ENCODE measurements at regions not wholly inside any gene's neighbourhood (a gene's known extent, or its start where the extent isn't known, plus 50 kb on each side); places are given as distances from the start of the nearest gene placed in this dataset.

- peaks cover 6% of the 10 kb centered on the region for H3K4me1 ChIP-seq
- H2AFZ ChIP-seq = peak overlapping the region; percentile 50
- TF ChIP-seq, protein P1, sequence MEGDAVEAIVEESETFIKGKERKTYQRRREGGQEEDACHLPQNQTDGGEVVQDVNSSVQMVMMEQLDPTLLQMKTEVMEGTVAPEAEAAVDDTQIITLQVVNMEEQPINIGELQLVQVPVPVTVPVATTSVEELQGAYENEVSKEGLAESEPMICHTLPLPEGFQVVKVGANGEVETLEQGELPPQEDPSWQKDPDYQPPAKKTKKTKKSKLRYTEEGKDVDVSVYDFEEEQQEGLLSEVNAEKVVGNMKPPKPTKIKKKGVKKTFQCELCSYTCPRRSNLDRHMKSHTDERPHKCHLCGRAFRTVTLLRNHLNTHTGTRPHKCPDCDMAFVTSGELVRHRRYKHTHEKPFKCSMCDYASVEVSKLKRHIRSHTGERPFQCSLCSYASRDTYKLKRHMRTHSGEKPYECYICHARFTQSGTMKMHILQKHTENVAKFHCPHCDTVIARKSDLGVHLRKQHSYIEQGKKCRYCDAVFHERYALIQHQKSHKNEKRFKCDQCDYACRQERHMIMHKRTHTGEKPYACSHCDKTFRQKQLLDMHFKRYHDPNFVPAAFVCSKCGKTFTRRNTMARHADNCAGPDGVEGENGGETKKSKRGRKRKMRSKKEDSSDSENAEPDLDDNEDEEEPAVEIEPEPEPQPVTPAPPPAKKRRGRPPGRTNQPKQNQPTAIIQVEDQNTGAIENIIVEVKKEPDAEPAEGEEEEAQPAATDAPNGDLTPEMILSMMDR (IDR thresholded peaks at IDR 0.05) = no peak
- no peaks in the 10 kb centered on the region for H3K36me3 ChIP-seq (ENCODE audit: control insufficient read depth, insufficient read depth, low read length)
- no peak overlapping the region for H3K4me3 ChIP-seq (ENCODE audit: low read depth, low read length)
- no peaks in the 10 kb centered on the region for H3K27me3 ChIP-seq (ENCODE audit: control insufficient read depth, insufficient read depth, low read length)
- no peaks in the 10 kb centered on the region for H3K9me3 ChIP-seq (ENCODE audit: control insufficient read depth, low read length)
- no peak overlapping the region for H3K4me2 ChIP-seq (ENCODE audit: low read length)
- H3K27ac ChIP-seq = no peak overlapping the region
- H3K79me2 ChIP-seq = no peaks in the 10 kb centered on the region
- H3K9ac ChIP-seq = no peak overlapping the region
Observed at GRCh38 chr17:36752096-36752888, 150.9 kb downstream of the MRM1 start.

DNA sequence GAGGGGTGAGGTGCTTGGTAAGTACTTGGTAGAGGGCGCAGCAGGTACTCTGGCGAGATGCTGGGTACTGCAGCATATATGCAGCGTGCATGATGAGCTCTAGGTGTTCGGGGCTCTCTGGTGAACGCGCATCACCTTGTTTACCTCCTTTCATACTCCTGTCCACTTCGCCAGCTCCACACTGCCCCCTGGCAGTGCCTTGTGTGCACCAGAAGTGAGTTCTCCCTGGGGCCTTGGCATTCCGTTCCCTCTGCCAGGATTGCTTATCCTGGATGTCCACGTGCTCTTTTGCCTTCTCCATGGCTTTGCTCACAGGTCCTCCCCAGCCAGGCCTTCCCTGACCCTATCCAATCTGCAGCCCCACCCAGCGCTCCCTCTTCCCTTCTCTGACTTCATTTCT, 154.2 kb downstream of the MRM1 start:
- no peak overlapping the region for H3K4me2 ChIP-seq (ENCODE audit: low read length)
- H2AFZ ChIP-seq = no peak overlapping the region
- H3K36me3 ChIP-seq (ENCODE audit: control insufficient read depth, insufficient read depth, low read length) = no peaks in the 10 kb centered on the region
- peaks cover 6% of the 10 kb centered on the region for H3K4me1 ChIP-seq
- H3K27me3 ChIP-seq (ENCODE audit: control insufficient read depth, insufficient read depth, low read length) = no peaks in the 10 kb centered on the region
- TF ChIP-seq, protein P1 (IDR thresholded peaks at IDR 0.05) = peak; percentile 60
- H3K79me2 ChIP-seq = no peaks in the 10 kb centered on the region
- no peak overlapping the region for H3K4me3 ChIP-seq (ENCODE audit: low read depth, low read length)
- no peaks in the 10 kb centered on the region for H3K9me3 ChIP-seq (ENCODE audit: control insufficient read depth, low read length)
- no peak overlapping the region for H3K27ac ChIP-seq
- no peak overlapping the region for H3K9ac ChIP-seq

- Histone ChIP-seq H3K4me2 (ENCODE audit: low read length) (no peak overlapping the region), H3K27ac (no peak overlapping the region), H3K79me2 (no peaks in the 10 kb centered on the region), H3K4me3 (ENCODE audit: low read depth, low read length) (no peak overlapping the region), H3K4me1 (peaks cover 6% of the 10 kb centered on the region), H3K9me3 (ENCODE audit: control insufficient read depth, low read length) (no peaks in the 10 kb centered on the region), H3K9ac (no peak overlapping the region), H3K27me3 (ENCODE audit: control insufficient read depth, insufficient read depth, low read length) (no peaks in the 10 kb centered on the region), H3K36me3 (ENCODE audit: control insufficient read depth, insufficient read depth, low read length) (no peaks in the 10 kb centered on the region), H2AFZ (no peak overlapping the region)
- TF ChIP-seq, protein P1 (IDR thresholded peaks at IDR 0.05) = no peak
Observed at GRCh38 chr17:36756695-36757094, 155.3 kb downstream of the MRM1 start.

- Histone ChIP-seq H3K36me3 (ENCODE audit: control insufficient read depth, insufficient read depth, low read length) (no peaks in the 10 kb centered on the region), H3K4me3 (ENCODE audit: low read depth, low read length) (no peak overlapping the region), H3K27ac (no peak overlapping the region), H3K27me3 (ENCODE audit: control insufficient read depth, insufficient read depth, low read length) (no peaks in the 10 kb centered on the region), H3K9me3 (ENCODE audit: control insufficient read depth, low read length) (no peaks in the 10 kb centered on the region), H2AFZ (no peak overlapping the region), H3K9ac (no peak overlapping the region), H3K4me1 (no peaks in the 10 kb centered on the region), H3K4me2 (ENCODE audit: low read length) (no peak overlapping the region), H3K79me2 (no peaks in the 10 kb centered on the region)
- TF ChIP-seq, protein P1 (IDR thresholded peaks at IDR 0.05) = no peak
Observed at GRCh38 chr17:36760425-36760824, 159.0 kb downstream of the MRM1 start.
